GM19372 (cell line): ENCODE measurements at regions not wholly inside any gene's neighbourhood (a gene's known extent, or its start where the extent isn't known, plus 50 kb on each side); places are given as distances from the start of the nearest gene placed in this dataset.

ENCODE experiments used
- ATAC-seq: cut with Tn5 transposase; IDR thresholded peaks from one replicate; pipeline ENCODE4 v1.9.1; 2021; ENCODE audit warnings: mild to moderate bottlenecking, low read depth, moderate library complexity; ENCODE audit not compliant: unreplicated experiment

DNA sequence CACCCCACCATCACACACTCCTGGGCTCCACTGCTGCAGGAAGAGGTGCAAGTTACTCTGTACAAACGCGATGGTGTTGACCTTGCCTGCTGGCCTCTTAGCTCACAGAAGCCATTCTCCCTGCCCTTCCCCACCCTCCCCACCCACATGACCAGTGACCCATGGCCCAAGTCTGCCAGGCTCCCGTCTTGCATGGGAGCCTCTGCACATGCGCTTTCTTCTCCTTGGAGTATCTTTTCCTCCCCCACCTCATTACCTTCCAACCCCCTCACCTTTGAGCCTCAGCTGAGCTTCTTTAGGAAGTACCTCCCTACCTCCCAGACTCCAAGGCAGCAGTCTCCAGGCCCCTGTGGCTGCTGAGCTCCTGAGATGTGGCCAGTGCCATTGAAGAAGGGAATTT lies 337.7 kb upstream of the ZNF32 start:
- no peak for ATAC-seq

DNA sequence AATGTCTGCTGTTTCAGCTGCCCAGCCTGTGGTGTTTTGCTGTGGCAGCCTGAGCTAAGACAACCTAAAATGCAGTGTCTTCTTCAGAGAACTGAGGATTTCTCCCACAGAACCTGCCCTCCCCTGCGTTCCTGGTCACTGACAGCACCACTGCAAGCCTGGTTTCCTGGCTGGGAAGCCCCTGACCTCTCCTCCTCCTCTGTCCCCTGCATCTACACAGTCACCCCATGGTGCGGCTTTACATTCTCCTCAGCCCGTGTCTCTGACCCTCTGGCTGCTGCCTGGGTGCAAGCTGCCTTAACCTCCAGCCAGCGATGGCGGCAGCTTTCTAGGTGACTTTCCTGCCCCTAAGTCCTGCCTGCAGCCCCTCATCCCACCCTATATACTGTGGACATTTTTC lies 337.3 kb upstream of the ZNF32 start:
- ATAC-seq, result no peak

DNA sequence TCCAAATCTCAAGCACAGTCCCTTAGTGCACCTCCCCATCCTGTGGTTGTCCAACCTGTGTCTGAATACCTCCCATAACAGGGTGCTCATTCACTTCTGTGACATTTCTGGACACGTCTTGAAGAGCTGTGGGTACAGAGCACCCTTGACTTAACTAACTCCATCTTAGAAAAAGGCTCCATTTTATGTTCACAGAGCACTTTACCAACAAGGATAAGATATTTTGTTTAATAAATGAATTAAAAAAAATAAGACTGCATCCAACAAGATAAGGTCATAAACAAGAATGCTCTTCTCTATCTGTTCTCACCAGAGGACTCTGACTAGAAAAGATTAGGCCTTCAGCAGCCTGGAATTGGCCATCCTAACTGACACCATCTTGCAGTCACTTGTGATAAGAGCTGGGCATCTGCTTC lies 335.2 kb upstream of the ZNF32 start:
- no peak for ATAC-seq

DNA sequence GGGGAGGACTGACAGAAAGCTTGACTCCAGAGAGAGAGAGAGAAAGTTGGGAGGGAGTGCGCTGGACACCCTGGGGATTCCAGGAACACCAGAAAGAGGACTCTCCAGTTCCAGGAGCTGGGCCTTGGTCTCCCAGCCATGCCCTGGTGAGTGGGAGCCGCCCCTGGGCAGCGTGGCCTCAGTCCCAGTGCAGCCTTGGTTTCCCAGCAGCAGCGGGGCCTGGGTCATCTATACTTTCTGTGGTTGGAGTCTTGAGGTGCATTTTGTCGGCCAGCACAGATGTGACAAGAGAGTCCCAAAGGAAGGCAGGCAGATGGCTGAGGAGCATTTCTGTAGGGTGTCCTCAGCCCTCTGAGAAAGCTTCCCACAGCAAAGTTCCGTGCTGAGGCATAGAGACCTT lies 334.7 kb upstream of the ZNF32 start:
- ATAC-seq, result no peak

DNA sequence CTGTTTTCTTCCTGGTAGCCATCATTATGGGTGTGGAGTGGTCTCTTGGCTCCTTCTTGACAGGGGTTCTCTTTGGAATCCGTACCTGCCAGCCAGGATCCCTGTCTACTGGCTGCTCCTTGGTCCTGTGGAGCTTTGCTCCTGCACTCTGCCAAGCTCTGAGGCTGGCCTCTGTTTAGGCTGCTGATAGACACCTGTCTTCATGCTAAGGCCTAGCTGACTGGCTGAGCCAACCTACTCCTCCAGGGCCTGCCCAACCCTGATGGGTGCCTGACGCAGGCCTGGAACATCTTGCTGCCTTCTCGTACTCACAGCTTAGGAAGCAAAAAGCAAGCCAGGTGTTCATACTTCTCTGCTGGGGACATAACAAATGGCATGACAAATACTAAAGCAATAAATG lies 333.6 kb upstream of the ZNF32 start:
- no peak for ATAC-seq

DNA sequence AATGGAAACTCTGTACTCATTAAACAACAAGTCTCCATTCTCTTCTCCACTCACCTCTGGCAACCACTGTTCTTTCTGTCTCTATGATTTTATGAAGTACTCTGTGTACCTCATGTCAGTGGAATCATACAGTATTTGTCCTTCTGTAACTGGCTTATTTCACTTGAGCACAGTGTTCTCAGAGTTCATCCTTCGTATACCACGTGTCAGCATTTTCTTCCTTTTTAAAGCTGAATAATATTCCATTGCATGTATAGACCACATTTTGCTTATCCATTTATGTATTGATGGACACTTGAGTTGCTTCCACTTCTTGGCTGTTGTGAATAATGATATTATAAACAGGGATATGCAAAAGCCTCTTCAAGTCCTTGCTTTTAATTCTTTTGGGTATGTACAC lies 333.0 kb upstream of the ZNF32 start:
- no peak for ATAC-seq

DNA sequence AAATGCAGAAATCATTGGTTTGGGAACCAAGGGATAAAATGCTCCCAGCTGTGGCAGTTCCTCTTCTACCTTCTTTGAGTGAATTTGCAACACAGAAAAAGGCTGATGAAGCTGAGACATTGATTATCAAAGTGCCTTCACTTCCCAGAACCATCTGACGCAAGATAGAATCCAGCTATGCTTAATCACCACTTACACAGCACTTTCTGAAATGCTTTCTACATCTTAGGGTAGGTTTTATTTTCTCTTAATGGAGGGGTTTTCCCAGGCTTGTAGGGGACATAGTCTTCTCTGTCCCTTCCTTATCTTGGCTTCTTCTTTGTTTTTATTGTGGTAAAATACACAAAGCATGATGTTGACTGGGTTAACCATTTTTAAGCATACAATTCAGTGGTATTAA lies 332.6 kb upstream of the ZNF32 start:
- ATAC-seq, result no peak

DNA sequence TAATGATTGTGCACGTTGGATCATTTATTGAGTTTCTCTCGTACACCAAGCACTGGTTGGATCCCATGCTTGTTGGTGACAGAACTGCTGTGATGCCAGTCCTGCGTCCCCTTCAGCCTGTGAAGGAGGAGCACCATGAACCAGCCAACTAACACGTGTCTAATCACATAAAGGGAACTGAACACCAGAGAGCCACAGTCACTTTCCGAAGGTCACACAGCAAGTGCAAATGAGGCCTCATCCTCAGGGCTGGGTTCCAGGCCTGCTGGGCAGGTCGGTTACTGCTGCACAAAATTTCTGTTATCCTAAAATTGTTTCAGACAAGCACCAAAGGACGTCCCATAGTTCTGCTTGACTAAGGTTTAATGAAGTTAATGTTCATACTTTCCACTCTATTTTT lies 332.0 kb upstream of the ZNF32 start:
- ATAC-seq, result no peak

DNA sequence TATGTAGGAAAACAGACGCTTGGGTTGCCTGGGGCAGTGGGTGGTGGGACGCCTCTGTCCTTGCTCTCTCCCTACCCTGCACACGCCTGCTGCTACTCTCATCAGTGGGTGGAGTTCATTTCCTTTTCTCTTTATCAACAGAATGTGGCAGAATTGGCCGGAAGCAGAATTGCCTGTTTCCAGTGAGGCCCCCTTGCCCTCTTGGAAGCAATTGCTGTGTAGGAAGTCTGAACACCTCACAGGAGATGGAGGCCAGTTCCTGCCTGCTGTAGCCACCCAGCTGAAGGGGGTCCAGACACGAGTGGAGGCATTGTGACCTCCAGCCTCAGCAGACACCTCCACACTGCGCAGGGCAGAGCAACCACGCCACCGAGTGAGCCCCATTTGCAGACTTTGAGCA lies 331.6 kb upstream of the ZNF32 start:
- no peak for ATAC-seq

DNA sequence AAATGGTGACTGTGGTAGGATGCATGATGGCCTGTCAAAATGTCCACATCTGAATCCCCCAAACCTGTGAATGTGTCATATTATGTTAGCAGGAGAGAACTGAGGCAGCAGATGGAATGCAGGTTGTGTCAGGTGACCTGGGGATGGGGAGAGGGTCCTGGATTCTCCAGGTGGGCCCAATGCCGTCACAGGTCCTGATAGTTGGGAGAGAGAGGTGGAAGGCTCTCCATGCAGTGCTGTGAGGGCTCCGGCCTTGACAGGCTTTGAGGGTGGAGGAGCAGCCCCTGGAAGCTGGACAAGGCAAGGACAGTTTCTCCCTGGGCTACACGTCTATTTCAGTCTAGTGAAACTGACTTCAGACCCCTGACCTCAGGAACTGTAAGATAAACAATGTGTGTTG lies 330.9 kb upstream of the ZNF32 start:
- no peak for ATAC-seq

DNA sequence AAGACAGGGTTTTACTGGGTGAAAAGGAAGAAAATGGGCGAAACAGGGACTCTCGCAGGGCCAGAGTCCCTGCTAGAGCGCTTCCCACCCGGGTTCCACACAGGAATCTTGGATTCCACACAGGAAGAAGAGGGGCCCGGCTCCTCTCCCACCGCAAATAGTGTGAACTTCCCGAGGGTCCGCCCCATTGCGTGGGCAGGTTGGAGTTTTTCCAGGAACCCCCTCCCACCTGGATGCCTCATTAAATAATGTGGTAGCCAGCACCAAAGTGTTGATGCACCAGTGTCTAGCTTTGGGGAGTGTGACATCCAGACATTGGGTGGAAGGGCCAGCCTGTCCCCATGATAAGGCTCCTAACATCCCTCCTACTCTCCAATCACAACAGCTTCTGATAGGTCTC lies 330.3 kb upstream of the ZNF32 start:
- ATAC-seq, result no peak

DNA sequence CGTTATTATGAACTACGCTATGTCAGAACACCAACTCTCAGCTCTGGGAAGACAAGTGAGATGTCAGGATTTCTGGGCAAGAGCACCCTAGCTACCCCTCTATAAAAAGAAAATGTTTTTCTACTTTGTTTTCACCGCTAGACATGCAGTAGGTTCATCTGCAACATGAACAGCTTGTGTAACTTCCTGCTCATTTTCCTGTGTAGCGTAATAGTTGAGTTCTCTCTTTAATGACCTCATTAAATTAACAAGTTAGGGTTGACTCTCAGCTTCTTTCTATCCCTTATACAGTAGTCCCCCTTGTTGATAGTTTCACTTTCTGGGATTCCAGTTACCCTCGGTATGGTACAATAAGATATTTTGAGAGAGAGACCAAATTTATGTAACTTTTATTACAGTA lies 329.4 kb upstream of the ZNF32 start:
- ATAC-seq, result no peak

DNA sequence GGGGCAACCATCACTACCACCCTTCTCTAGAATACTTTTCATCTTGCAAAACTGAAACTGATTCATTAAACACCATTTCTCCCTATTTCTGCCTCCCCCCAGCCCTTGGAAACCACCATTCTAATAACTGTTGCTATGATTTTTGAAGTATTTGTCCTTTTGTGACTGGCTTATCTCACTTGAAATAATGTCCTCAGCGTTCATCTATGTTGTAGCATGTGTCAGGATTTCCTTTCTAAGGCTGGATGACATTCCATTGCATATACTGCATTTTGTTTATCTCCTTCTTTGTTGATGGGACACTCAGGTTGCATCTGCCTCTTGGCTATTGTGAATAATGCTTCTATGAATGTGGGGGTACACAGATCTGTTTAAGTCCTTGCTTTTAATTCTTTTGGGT lies 327.6 kb upstream of the ZNF32 start:
- ATAC-seq, result no peak

DNA sequence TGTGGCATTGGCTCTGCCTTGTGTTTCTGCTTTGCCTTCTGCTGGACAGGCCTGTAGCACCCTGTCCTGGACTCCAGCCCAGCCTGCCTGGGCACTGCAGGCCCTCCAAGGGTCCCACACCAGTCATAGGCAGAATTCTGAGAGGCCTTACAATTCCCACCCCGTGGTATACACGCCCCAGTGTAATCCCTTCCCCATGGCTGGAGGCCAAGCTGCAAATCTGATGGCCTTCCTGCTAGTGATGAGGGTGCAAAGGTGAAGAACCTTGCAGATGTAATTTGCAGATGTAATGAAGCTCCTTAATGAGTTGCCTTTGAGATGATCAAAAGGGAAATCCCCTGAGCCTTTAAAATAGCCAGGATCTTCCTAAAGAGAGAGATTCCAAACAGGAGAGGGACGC lies 325.1 kb upstream of the ZNF32 start:
- ATAC-seq, result no peak

DNA sequence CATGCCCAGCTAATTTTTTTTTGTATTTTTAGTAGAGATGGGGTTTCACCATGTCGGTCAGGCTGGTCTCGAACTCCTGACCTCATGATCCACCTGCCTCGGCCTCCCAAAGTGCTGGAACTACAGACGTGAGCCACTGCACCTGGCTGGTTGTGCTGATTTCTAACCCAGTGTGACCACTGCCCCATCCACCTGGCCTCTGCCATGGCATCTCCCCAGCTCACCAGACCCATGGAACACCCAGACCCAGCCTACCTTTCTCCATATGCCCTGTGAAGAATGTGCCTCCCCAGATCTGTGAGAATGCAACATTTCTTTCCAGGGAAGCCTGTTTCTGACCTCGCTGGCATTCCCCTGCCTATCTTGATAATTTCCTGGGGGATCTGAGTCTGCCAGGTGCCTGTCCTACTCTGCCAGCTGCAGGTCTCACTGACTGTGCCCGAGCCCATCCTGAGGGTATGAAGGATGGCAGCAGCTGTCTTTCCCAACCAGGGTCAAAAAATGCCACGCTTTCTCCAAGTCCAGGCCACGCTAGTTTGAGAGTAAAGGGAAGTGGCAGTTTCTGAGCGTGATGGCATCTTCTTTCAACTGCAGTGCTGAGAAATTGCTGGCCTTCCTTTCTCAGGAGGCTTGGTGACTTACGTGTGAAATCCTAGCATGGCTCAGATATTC lies 324.4 kb upstream of the ZNF32 start:
- ATAC-seq, result no peak

DNA sequence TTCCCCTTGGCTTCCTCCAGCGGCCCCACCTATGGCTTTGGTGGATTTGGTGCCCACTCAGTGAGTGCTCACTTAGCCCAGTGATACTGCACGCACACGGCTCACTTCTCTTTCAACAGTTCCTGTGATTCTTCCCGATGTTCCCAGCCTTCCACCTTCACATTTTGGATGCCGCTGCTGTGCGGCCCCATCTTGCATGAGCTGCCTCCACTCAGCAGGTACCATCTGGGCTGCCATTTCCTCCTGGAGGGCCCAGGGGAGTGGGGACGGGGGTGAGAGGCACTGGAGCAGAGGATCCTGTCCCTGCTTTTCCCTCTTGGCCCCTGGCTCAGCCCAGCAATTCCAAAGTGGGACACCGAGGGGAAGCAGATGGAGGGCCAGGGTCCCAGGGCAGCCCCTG lies 323.3 kb upstream of the ZNF32 start:
- no peak for ATAC-seq

DNA sequence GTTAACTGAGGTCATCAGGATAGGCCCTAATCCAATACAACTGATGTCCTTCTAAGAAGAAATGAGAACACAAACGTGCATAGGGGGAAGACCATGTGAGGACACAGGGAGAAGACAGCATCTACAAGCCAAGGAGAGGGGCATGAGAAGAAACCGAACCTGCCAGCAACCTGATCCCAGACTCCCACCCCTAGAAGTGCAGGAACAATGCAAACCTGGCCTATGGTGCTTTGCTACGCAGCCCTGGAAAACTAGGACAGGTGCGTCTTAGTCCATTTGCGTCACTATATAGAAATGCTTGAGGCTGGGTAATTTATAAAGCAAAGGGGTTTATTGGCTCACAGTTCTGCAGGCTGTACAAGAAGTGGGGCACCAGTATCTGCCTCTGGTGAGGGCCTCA lies 322.6 kb upstream of the ZNF32 start:
- no peak for ATAC-seq

DNA sequence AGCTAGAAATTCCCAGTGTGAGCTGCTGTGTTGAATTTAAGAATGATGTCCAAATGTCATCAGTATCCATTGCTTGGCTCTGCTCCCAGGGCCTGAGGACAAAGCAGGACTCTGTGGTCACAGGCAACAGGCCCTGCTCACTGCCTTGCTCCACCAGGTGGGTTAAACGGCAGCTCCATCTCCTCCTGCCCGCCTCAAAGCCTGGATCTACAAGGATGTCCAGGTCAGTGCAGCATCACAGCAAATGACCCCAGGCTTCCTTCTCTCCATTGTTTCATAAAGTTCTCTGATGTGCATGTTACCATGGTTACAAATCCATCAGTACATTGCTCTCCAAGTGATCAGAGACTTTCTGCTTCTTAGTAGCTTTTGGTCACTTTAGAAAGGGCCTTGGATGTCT lies 322.0 kb upstream of the ZNF32 start:
- no peak for ATAC-seq

DNA sequence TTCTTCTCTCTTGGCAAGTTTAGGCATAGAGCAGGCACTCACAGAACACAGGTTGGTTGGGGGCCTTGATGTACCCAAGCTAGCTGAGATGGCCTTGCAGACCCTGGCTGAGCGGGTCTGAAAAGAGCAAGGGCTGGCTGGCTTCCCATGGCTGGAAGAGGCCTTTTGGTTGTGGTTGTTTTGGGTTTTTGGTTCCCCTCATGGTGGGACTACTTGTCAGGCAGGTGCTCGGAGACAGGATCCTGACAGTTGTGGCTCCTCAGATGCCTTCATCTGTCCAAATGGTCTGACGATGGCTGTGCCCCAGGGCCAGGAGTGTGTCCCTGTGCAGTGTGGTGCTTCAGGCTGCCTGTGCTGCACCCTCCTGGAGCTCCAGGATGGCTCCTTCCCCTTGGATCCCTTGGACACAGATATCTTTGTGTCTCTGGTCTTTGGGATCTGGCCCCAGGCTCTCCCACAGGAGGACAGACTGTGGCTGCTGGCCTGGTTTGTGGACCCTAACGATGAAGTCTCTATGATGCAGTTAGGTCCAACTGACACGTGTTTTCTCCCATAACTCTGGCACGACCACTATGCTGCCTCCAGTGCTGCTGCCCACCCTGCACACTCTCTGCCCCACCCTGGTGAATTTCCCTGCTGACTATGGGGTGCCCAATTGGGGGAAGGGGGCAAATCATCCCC lies 321.5 kb upstream of the ZNF32 start:
- no peak for ATAC-seq

DNA sequence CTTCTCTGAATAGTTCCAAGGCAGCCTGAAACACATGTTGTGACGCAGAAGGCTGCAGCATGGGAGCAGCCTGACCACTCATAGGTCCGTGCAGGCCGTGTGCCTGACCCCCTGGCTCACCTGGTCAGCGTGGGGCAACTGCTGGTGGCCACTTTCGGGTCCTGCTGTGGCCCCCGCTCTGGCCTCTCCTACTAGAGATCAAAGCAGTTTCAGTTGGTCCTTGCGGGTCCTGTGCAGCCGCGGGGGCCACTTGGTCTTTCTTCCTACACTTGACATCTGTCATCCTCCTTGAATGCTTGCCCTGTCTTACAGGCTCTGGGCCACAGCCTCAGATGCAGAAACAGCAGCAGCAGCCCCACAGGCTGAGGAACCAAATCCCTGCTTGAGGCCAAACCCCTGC lies 320.8 kb upstream of the ZNF32 start:
- ATAC-seq, result no peak

DNA sequence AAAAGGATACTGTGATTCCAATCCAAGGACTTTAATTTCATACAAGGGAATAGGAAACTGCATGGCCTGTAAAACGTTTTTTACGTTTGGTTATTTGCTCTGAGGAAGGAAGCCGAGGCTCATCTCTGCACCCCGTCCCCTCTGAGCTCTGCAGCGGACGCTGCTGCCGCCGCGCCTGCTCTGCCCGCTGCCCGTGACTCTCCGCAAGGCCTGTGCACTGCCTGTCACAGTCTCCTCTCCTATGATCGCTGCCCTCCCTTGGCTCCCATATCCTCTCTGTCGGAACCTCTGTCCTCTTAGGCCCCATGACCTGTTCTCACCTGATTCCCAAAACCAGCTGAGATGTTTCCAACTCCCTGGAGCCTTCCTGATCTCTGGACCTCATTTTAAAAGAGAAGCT lies 320.3 kb upstream of the ZNF32 start:
- no peak for ATAC-seq

DNA sequence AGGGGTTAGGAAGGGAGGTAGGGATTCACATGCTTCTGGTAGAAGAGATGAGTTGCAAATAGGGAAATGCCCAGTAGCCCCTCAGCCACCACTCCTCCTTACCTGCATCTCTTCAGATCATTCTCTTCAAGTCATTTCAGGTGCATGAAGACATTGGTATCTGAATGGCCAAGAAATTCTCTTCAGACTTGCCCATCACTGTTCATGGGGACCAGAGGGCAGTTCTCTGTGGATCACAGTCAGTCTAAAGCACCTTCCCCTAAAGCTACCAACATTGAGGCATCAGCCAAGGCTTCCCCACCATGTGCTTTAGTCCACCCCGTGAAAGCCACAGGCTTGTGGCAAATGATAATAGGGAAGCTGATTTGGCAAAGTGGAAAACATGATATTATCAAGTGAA lies 319.4 kb upstream of the ZNF32 start:
- ATAC-seq, result no peak

DNA sequence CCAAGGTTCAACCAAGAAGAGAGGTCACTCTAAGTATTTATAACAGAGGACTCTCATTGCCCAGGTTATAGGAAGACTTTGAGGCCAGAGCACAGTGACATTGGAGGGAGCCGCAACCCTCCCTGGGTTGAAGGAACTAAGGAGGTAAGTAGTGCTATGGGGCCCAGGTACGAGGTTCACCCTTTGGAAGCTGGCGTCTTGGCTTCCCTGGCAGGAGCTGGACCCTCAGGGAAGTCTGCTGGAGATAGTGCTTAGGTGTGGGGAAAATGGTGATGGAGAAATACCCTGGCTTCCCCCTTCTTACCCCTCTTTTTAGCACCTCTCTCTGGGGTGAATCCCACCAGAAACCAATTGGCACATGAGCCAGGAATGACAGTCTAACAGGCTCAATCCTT lies 317.9 kb upstream of the ZNF32 start:
- ATAC-seq, result no peak
